ENCODE measurements at regions not wholly inside any gene's neighbourhood (a gene's known extent, or its start where the extent isn't known, plus 50 kb on each side); places are given as distances from the start of the nearest gene placed in this dataset.

GRCh38 chr4:125951261-125951887, 636.6 kb downstream of the FAT4 start:
- TF ChIP-seq, protein P1, sequence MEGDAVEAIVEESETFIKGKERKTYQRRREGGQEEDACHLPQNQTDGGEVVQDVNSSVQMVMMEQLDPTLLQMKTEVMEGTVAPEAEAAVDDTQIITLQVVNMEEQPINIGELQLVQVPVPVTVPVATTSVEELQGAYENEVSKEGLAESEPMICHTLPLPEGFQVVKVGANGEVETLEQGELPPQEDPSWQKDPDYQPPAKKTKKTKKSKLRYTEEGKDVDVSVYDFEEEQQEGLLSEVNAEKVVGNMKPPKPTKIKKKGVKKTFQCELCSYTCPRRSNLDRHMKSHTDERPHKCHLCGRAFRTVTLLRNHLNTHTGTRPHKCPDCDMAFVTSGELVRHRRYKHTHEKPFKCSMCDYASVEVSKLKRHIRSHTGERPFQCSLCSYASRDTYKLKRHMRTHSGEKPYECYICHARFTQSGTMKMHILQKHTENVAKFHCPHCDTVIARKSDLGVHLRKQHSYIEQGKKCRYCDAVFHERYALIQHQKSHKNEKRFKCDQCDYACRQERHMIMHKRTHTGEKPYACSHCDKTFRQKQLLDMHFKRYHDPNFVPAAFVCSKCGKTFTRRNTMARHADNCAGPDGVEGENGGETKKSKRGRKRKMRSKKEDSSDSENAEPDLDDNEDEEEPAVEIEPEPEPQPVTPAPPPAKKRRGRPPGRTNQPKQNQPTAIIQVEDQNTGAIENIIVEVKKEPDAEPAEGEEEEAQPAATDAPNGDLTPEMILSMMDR (IDR thresholded peaks at IDR 0.05 in 4 of 5, conservative IDR thresholded peaks at IDR 0.05 in 1 of 5): no peak
- TF ChIP-seq POLR2A (IDR thresholded peaks at IDR 0.05): no peak
